Duodenal mucosa (tissue), 2 donors: ENCODE measurements at regions not wholly inside any gene's neighbourhood (a gene's known extent, or its start where the extent isn't known, plus 50 kb on each side); places are given as distances from the start of the nearest gene placed in this dataset.

Source experiments
- H3K27ac ChIP-seq: one replicate; pipeline ENCODE4 v1.7.0; 2013; ENCODE audit warnings: low read depth, low read length
- H3K27me3 ChIP-seq, 2 donors: one replicate each; pipeline ENCODE4 v1.7.0; 2013; ENCODE audit warnings: low read length in 2 of 2, control low read depth in 1 of 2; ENCODE audit not compliant: insufficient read depth in 2 of 2, control insufficient read depth in 1 of 2
- H3K36me3 ChIP-seq, 2 donors: one replicate each; pipeline ENCODE4 v1.7.0; 2013; ENCODE audit warnings: low read length in 2 of 2, control low read depth in 1 of 2; ENCODE audit not compliant: insufficient read depth in 2 of 2, control insufficient read depth in 1 of 2
- H3K4me1 ChIP-seq, 2 donors: one replicate each; pipeline ENCODE4 v1.7.0; 2013; ENCODE audit warnings: low read length in 2 of 2, control low read depth in 1 of 2; ENCODE audit not compliant: insufficient read depth in 2 of 2, control insufficient read depth in 1 of 2
- H3K4me3 ChIP-seq, 2 donors: one replicate each; pipeline ENCODE4 v1.7.0; 2013; ENCODE audit warnings: low read length in 2 of 2, low read depth in 1 of 2
- H3K9ac ChIP-seq, 2 donors: one replicate each; pipeline ENCODE4 v1.7.0; 2013; ENCODE audit warnings: low read length in 2 of 2, low read depth in 1 of 2
- H3K9me3 ChIP-seq, 2 donors: one replicate each; pipeline ENCODE4 v1.7.0; 2013; ENCODE audit warnings: low read length in 2 of 2, control low read depth in 1 of 2; ENCODE audit not compliant: control insufficient read depth in 1 of 2

- Histone ChIP-seq H3K9ac (no peak overlapping the region), H3K36me3 (no peaks in the 10 kb centered on the region), H3K4me3 (no peak overlapping the region), H3K27me3 (no peaks in the 10 kb centered on the region), H3K9me3 (peaks cover 0 to 2% of the 10 kb centered on the region in 2 donors), H3K4me1 (peaks cover 0 to under 1% of the 10 kb centered on the region in 2 donors), H3K27ac (no peak overlapping the region)
These were observed 61.4 kb upstream of the ZBTB7C start for GRCh38 chr18:48470484-48471180.

- Histone ChIP-seq H3K36me3 (no peaks in the 10 kb centered on the region), H3K9ac (no peak overlapping the region), H3K27ac (no peak overlapping the region), H3K9me3 (peaks cover 0 to 2% of the 10 kb centered on the region in 2 donors), H3K4me1 (peaks cover 0 to under 1% of the 10 kb centered on the region in 2 donors), H3K4me3 (no peak overlapping the region), H3K27me3 (no peaks in the 10 kb centered on the region)
These were observed 59.0 kb upstream of the ZBTB7C start for GRCh38 chr18:48468151-48468550.

- Histone ChIP-seq H3K27ac (no peak overlapping the region), H3K4me3 (no peak overlapping the region), H3K4me1 (peaks cover 0 to 9% of the 10 kb centered on the region in 2 donors), H3K36me3 (no peaks in the 10 kb centered on the region), H3K27me3 (no peaks in the 10 kb centered on the region), H3K9me3 (no peaks in the 10 kb centered on the region), H3K9ac (no peak overlapping the region)
These were observed 58.0 kb upstream of the ZBTB7C start for GRCh38 chr18:48467231-48467630.

GRCh38 chr18:48462510-48462909, 53.3 kb upstream of the ZBTB7C start:
- H3K27ac ChIP-seq: no peak overlapping the region
- H3K9me3 ChIP-seq: no peaks in the 10 kb centered on the region
- no peaks in the 10 kb centered on the region for H3K27me3 ChIP-seq
- no peak overlapping the region for H3K9ac ChIP-seq
- no peak overlapping the region for H3K4me3 ChIP-seq
- peaks cover 31 to 42% of the 10 kb centered on the region in 2 donors for H3K4me1 ChIP-seq
- no peaks in the 10 kb centered on the region for H3K36me3 ChIP-seq

GRCh38 chr18:48460929-48461583, 51.9 kb upstream of the ZBTB7C start:
- Histone ChIP-seq H3K36me3 (no peaks in the 10 kb centered on the region), H3K27me3 (no peaks in the 10 kb centered on the region), H3K9me3 (no peaks in the 10 kb centered on the region), H3K4me1 (peaks cover 37 to 51% of the 10 kb centered on the region in 2 donors), H3K4me3 (no peak overlapping the region), H3K27ac (no peak overlapping the region), H3K9ac (no peak overlapping the region)

GRCh38 chr18:48459465-48459864, 50.3 kb upstream of the ZBTB7C start:
- no peaks in the 10 kb centered on the region for H3K36me3 ChIP-seq
- no peak overlapping the region for H3K4me3 ChIP-seq
- H3K9ac ChIP-seq: no peak overlapping the region
- peaks cover 53 to 67% of the 10 kb centered on the region in 2 donors for H3K4me1 ChIP-seq
- H3K9me3 ChIP-seq: no peaks in the 10 kb centered on the region
- no peaks in the 10 kb centered on the region for H3K27me3 ChIP-seq
- no peak overlapping the region for H3K27ac ChIP-seq

GRCh38 chr18:48459016-48459415, 49.8 kb upstream of the ZBTB7C start:
- H3K36me3 ChIP-seq: no peaks in the 10 kb centered on the region
- H3K9ac ChIP-seq: no peak overlapping the region
- H3K4me3 ChIP-seq: no peak overlapping the region
- no peaks in the 10 kb centered on the region for H3K9me3 ChIP-seq
- H3K27ac ChIP-seq: no peak overlapping the region
- peaks cover 57 to 71% of the 10 kb centered on the region in 2 donors for H3K4me1 ChIP-seq
- no peaks in the 10 kb centered on the region for H3K27me3 ChIP-seq
